NCI-H2029 treated with DMSO at 0.1 percent for 48 hours (cell line): ENCODE measurements at regions not wholly inside any gene's neighbourhood (a gene's known extent, or its start where the extent isn't known, plus 50 kb on each side); places are given as distances from the start of the nearest gene placed in this dataset.

Source experiments
- DNase-seq: peaks from one replicate; lab custom pipeline; 2025; lab: John Stamatoyannopoulos, UW

DNA sequence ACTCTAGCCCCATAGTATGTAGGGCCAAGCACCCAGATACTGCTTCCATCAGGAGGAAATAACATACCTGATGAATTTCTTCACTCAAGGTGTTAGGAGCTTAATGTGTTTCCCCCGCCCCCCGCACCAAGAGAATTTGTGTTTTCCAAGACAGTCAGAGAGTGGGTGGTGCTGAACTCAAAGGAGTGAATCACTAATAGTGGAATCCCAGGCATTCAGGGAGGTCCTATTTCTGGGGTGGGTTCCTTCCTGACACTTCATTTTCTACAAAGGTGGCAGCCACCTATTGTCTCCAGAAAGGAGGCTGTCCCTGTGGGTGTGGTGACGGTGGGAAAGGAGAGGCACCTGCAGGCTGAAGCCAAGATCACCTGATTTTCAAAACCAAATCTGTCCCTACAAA lies 50.8 kb upstream of the ELF5 start:
- no peak for DNase-seq

DNA sequence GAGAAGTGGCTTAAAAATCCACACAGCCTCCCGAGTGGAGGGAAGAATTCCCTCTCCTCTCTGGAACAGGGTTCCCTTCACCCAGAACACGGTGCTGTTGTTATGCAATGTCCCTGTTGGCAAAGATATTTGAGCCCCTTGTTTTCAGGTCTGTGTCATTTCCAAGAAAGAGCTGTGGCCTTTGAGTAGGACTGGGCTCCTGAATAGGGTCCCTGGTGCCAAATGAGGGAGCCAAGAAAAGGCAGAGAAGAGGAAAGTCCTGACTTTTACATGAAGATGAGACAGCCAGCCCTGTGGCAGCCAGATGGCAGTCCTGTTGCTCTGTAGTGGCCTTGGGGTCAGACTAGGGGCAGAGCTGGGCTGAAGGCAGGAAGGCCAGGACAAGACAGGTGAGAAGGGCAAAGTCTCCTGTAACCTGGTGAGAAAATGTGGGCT lies 51.2 kb upstream of the ELF5 start:
- no peak for DNase-seq

DNA sequence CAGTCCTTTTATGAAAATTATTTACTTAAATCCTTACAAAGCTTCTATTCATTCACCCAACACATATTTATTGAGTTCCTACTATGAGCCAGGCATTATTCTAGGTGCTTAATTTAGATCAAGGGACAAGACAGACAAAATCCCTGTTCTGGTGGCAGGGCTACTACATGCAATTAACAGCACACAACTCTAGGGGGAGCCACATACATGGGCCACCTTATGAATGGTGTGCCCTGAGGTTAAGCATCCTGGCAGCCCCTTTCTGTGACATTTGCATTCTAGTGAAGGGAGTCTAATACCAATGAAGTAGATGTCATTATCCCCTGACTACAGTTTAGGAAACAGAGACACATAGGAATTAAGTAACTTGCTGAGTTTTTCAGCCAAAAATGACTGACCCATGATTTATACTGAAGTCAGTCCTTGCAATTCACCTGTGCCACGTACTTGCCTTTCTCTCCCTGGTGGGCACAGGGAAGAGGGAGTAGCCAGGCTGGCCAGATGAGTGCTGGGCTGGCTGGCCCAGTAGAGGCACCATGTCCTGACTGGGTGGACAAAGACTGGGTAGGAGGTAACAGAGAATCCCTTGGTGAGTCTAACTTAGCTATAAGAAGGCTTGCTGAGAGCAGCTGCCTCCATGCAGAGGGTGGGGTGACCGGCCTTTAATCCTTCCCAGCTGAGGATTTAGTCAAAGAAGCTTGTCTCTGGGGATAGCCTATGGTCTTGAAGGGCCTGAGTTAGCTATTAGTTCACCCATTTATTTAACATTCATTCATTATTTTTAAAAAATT lies 52.0 kb upstream of the ELF5 start:
- DNase-seq, result peak; percentile 38

DNA sequence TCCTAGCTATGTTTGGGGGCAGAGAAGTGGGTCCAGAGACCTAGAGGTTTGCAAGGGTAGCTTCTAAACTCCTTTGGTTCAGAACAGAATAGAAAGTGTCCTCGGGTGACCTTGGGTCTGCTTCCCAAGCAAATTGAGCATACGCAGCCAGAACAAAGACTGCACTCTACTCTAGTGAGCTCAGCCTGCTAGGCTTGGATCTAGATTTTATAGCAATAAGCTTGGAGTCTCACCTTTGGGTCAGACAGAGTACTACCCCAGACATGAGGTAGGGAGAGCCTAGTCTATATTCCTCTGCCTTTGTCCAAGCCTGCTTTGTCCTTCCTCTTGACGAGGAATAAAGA lies 52.6 kb upstream of the ELF5 start:
- no peak for DNase-seq

DNA sequence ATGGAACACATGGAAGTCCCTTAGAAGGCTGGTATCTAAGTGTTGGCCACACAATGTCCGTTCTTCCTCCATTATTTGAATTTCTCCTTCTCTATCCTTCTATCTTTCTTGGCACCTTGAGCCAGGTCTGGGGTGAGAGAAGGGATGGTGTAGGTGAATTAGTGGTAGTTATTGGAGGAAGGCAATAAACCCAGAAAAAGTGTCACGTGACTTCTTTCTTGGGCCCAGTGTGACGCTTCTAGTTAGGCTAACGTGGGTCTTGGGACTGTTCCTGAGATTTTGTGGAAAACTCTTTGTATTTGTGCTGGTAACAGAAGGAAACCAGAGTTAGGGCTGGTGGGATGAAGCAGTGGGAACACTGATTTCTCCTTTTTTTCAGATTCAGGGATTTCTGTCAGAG lies 53.1 kb upstream of the ELF5 start:
- no peak for DNase-seq

DNA sequence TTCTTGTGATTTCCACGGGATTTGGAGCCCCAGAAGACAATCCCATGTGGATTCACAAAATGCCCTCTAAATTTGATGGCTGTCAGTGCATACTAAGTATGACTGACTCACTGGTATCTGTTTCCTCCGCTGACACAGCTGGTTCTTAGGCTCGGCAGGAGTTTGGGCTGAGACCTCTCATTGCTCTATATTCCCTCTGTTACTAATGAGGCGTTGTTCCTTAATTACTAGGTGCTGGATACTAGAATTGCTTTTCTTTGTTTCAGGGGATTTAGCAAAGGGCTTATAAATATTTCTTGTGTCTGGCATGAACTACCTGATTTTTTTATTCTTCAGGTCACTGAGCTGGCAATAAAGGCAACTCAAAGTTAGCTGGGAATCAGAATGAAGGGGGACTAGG lies 53.2 kb upstream of the EHF start:
- DNase-seq, result no peak

DNA sequence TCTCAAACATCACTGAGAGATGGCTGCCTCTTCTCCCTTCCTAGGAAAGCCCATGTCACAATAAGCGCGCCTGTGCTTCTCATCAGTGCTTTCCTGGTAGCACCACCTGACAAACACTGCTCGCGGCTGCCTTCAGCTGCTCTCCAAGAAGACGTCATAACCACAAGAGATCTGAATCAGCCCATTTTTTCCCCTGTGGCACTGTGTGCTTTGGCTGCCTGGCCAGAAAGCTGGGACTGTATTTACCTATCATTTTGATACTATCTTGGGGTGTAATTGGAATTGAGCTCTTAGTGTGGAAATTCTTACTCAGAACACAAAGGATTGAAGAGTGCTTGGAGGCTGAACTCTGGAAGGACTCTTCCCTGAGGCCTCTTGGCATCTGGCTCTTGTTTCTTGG lies 50.3 kb upstream of the EHF start:
- no peak for DNase-seq
